Lower lobe of right lung (tissue), 2 donors: ENCODE measurements at regions not wholly inside any gene's neighbourhood (a gene's known extent, or its start where the extent isn't known, plus 50 kb on each side); places are given as distances from the start of the nearest gene placed in this dataset.

Source experiments
- ATAC-seq, 2 donors: fragments of 200-7000 bp; cut with Tn5 transposase; one replicate each; pipeline ENCODE4 v1.9.1; 2020 to 2022; ENCODE audit warnings: mild to moderate bottlenecking in 2 of 2, moderate library complexity in 2 of 2
- DNase-seq: peaks from one replicate; pipeline ENCODE4 v3.0.0-alpha.2; 2020
- H3K27ac ChIP-seq: fragments of 200-600 bp; one replicate; pipeline ENCODE4 v1.8.0; 2022
- H3K27me3 ChIP-seq: fragments of 200-600 bp; one replicate; pipeline ENCODE4 v1.8.0; 2022; ENCODE audit warnings: low read depth
- H3K36me3 ChIP-seq: fragments of 200-600 bp; one replicate; pipeline ENCODE4 v1.8.0; 2022; ENCODE audit warnings: mild to moderate bottlenecking
- H3K4me1 ChIP-seq: fragments of 200-600 bp; one replicate; pipeline ENCODE4 v1.8.0; 2022
- H3K4me3 ChIP-seq: fragments of 200-600 bp; one replicate; pipeline ENCODE4 v1.8.0; 2022; ENCODE audit warnings: mild to moderate bottlenecking
- H3K9me3 ChIP-seq: fragments of 200-600 bp; one replicate; pipeline ENCODE4 v1.8.0; 2022
- intact Hi-C: fragments of 100-400 bp; cut with DNase I; formaldehyde crosslinking; loops from one replicate; pipeline ENCODE4 v1.11.0; 2022
- TF ChIP-seq, protein P1 (sequence below): fragments of 200-600 bp; IDR thresholded peaks from one replicate; pipeline ENCODE4 v1.8.0; 2022; ENCODE audit warnings: antibody characterized with exemption, mild to moderate bottlenecking
- donor health status: DM: no; HTN: yes; CAD: no; lungs with severe emphysema.

DNA sequence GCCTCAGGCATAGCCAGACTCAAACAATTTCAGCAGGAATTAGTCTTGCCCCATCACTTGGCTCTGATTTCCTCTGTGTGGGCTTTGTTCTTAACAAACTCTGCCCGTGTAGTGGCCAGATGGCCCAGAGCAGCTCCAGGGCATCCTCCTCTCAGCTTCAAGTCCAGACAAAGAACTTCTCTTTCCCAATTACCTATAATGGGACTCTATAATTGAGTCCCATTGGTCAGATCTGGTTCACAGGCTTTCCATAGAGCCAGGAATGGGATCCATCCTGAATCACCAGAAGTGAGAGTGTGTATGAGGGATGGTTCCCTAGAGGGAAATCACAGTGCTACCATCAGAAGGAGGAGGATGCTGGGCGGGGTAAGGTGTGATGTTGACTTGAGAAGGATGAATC lies 515.8 kb downstream of the KIF4B start:
- H3K36me3 ChIP-seq: no peaks in the 10 kb centered on the region
- H3K4me1 ChIP-seq: no peaks in the 10 kb centered on the region
- TF ChIP-seq, protein P1, sequence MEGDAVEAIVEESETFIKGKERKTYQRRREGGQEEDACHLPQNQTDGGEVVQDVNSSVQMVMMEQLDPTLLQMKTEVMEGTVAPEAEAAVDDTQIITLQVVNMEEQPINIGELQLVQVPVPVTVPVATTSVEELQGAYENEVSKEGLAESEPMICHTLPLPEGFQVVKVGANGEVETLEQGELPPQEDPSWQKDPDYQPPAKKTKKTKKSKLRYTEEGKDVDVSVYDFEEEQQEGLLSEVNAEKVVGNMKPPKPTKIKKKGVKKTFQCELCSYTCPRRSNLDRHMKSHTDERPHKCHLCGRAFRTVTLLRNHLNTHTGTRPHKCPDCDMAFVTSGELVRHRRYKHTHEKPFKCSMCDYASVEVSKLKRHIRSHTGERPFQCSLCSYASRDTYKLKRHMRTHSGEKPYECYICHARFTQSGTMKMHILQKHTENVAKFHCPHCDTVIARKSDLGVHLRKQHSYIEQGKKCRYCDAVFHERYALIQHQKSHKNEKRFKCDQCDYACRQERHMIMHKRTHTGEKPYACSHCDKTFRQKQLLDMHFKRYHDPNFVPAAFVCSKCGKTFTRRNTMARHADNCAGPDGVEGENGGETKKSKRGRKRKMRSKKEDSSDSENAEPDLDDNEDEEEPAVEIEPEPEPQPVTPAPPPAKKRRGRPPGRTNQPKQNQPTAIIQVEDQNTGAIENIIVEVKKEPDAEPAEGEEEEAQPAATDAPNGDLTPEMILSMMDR: no peak
- no peaks in the 10 kb centered on the region for H3K27me3 ChIP-seq
- ATAC-seq (no peak), DNase-seq (no peak)
- intact Hi-C loops: no loop called here
- H3K4me3 ChIP-seq: no peak overlapping the region
- H3K27ac ChIP-seq: no peak overlapping the region
- H3K9me3 ChIP-seq: no peaks in the 10 kb centered on the region

DNA sequence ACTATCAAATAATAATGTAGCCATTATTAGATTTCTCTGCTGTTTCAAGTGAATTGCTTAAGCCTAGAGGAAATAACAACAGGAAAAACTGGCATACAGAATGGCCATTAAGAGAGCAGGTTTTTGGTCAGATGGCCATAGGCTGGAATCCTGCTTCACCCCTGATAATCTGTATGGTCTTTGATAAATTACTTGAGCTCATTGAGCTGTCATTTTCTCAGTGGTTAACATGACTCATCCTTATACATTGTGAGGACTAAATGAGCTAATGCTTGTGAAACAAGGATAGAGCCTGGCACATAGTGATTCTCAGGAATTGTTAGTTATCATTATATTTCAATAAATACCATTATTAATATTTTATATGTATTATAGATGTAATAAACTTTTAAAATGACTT lies 516.5 kb downstream of the KIF4B start:
- ATAC-seq (no peak), DNase-seq (no peak)
- Histone ChIP-seq H3K27ac (no peak overlapping the region), H3K4me1 (no peaks in the 10 kb centered on the region), H3K36me3 (no peaks in the 10 kb centered on the region), H3K27me3 (no peaks in the 10 kb centered on the region), H3K4me3 (no peak overlapping the region), H3K9me3 (no peaks in the 10 kb centered on the region)
- TF ChIP-seq, protein P1: no peak
- intact Hi-C loops: no loop called here

DNA sequence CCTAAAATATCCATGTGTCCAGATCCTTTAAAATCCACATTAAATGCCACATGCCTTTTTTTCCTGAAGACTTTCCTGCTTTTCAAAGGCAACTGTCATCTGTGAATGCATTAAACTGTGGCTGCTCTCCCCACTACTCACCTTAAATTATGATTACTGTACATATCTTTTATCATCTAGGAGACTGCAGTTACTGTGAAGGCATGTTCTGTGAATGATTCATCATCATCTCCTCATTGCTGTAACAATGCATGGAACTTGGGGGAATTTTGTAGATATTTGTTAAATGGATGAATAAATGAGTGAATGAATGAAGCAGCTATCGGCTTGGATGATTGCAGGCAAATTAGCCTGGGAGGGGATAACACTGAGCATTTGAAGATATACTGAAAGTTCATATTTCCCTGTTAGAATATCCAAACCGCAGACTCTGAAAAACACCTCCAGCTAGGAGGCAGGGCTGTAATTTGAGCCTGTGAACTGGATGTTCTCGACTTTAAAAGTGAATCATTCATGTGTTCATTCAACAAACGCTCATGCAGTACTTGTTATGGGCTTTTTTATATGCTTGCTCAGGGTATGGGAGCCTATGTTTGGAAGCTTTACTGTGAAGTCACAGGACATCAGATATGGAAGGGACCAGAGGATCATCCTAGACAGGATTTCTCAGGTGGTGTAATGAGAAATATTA lies 519.2 kb downstream of the KIF4B start:
- ATAC-seq (no peak), DNase-seq (no peak)
- intact Hi-C loops: no loop called here
- TF ChIP-seq, protein P1: no peak
- Histone ChIP-seq H3K4me3 (no peak overlapping the region), H3K27ac (no peak overlapping the region), H3K9me3 (no peaks in the 10 kb centered on the region), H3K4me1 (no peaks in the 10 kb centered on the region), H3K27me3 (no peaks in the 10 kb centered on the region), H3K36me3 (no peaks in the 10 kb centered on the region)

DNA sequence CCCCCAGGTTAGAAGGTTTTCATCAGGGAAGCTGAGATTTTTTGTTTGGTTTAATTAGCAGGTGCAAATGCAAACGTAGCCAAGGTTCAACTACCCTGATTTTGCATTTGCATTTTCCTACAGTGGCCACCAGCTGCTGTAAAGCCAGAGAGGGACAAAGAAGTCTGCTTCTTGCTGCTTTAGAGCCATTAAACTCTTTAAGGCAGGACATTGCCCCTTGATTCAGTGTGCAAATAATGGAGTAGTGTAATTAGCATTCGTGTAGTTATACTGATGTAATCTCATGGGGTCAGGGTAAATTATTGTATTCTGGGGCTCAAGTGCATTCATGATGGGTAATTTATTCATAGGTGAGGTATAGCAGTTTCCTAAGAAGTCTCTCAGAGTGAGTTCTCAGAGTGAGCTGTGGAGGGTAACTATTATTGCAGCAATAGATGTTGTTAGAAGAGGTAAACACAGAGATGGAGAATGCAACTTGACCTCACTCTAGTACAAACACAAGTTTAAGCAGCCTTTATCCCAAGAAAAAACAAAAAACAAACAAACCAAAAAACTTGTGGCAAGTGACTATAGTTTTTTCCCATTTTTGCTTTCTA lies 526.5 kb downstream of the KIF4B start:
- no peaks in the 10 kb centered on the region for H3K4me1 ChIP-seq
- DNase-seq (no peak), ATAC-seq (peak in 1 of 2 donors; percentile 27)
- no peaks in the 10 kb centered on the region for H3K9me3 ChIP-seq
- no peaks in the 10 kb centered on the region for H3K36me3 ChIP-seq
- H3K27me3 ChIP-seq: no peaks in the 10 kb centered on the region
- H3K27ac ChIP-seq: no peak overlapping the region
- intact Hi-C loops: no loop called here
- TF ChIP-seq, protein P1: no peak
- H3K4me3 ChIP-seq: no peak overlapping the region

DNA sequence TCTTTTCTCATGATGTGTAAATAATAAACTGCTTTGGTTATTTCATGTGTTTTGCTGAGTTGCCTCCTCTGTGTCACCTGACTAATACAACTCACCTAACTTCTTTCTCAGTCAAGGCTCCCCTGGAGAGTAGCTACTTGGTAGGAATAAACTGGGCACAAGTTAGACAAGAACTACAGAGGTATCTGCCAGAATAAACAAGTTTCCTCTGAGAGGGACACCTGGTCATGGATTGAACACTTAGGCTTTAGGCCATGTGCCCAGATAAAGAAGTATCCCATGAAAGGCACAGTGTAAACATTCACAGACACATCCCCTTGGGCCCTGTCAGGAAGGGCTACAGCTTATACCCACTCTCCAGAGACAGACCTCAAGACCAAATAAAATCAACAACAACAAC lies 532.5 kb downstream of the KIF4B start:
- TF ChIP-seq, protein P1: no peak
- no peak for ATAC-seq
- H3K36me3 ChIP-seq: no peaks in the 10 kb centered on the region
- H3K4me1 ChIP-seq: no peaks in the 10 kb centered on the region
- no peak overlapping the region for H3K4me3 ChIP-seq
- intact Hi-C loops: no loop called here
- no peaks in the 10 kb centered on the region for H3K27me3 ChIP-seq
- H3K27ac ChIP-seq: no peak overlapping the region
- DNase-seq: no peak
- no peaks in the 10 kb centered on the region for H3K9me3 ChIP-seq
